COLO668 (cell line): ENCODE measurements at regions not wholly inside any gene's neighbourhood (a gene's known extent, or its start where the extent isn't known, plus 50 kb on each side); places are given as distances from the start of the nearest gene placed in this dataset.
A peak's percentile ranks its signal among the peaks of the same experiment; 100 is the strongest.

Experiments used
- DNase-seq: peaks from one replicate; lab custom pipeline; 2025; ENCODE audit not compliant: unreplicated experiment; lab: John Stamatoyannopoulos, UW

DNA sequence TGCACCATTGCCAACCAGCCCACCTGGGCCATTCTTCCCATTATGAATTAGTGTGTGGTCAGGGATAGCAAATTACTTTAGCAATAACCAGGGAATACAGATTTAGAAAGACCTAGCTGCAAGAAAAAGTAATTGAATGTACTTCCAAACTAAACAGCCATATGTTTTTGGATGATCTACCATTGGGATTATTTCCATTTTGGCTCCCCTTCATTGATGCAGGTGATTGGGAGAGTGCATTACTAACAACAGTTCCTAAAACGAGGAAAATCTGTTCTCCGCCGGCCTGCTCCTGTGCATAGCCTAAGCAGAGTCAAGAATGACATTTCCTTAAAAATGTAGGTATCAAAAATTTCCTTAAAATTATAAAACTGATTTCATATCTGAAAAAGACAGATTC is 58.5 kb downstream of the MAIP1 start:
- DNase-seq: no peak

DNA sequence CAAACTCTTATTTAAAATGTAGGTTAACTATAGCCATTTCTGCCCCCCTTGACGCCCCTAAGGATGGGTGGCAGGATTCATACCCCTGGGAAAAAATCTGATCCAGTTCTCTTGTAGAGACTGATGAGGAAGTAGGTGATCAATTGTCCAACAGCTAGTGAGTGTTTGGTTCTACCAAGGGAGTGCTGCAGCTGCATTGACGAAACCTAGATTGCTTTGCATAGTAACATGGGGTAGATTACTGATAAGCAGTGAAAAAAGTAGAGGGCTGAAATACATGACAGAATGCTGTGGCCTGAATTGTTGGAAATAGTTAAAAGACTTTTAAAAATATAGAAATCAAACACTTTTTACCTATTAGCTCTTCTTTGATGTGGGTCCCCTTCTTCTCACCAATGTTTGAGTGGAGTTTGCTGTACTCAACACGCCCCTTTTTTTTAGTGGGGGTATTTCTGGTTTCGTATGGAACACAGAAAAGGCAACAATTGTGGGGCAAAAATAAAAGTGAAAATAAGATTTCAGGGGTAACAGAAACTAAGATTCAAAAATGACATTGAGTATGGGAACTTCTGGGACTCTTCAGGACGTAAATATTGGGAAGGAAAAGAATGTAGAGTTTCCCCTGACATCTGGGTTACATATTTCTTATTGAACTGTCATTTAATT is 66.2 kb downstream of the MAIP1 start:
- no peak for DNase-seq

- DNase-seq: no peak
Measured at GRCh38 chr2:200022511-200022910, 67.1 kb downstream of the MAIP1 start.

DNA sequence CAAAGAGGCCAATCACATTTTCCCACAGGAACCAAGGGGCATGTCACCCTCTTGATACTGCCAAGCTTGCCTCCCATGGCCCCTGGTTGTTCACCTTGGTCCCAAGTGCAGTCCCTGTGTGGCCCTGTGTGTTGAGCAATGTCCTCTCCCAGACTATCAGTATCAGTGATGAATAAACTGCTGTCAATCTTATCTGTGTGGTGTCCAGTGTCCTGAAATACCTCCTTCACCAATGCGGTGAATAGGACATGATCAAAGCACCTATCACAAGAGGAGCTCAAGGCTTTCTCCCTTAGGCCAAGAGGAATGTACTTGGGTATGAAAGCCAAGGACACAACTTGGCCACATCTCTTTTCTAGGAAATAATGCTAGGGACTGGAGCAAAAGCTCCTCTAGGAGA is 68.2 kb downstream of the MAIP1 start:
- DNase-seq: no peak

GRCh38 chr2:200025717-200026116 is 70.3 kb downstream of the MAIP1 start:
- no peak for DNase-seq

DNA sequence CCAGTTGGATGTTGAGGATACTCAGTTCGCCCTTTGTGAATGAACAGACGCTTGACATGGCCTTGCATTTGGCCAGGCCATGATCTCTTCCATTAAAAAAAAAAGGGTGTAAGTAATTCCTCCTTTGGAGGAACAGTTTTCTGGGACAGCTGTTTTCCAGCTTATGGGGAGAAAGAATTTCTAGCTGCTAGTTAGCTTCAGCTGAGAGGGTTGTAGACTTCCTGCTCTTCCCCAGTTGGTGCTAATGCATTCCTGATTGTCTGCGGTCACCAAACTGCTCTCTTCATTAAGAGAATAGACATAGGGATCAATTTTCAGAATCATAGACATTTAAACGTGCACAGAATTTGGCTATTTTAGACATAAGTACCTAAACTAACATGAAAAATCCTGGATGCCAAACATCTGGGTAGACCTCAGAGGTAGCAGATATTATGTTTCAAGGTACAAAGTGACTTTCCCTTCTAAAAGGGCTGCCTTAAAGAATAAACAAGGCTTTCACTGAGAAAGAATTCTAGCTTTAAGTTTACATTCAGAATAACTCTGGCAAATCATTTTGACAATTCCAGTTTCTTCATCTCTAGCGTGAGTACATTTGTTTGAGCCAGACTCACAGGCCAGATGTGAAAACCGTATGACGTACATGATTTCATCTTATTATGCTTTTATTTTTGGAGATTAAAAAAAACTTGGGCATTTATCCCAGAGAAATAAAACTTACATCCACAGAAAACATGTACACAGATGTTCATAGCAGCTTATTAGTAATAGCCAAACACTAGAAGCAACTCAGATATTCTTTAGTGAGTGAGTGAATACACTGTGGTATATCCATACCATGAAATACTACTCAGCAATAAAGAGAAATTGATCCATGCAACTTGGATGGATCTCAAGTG is 71.2 kb downstream of the MAIP1 start:
- no peak for DNase-seq

DNA sequence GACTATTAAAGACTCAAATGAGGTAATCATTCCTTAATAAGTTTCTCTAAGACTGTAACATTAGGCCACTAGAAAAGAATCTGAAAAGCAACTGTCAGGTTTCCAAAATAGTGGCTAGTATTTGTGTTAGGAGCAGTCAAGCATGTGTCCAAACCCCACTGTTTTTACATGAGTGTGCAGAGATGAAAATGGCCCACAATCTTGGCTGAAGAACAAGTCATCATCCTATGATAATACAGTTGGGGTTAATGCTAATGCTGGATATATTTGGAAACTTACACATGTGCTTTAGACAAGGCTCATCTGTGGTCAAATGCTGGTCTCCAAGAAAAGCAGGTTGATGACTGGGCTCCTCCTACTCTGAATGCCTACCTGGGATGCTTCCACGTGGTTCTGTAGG is 73.6 kb downstream of the MAIP1 start:
- DNase-seq: no peak

DNA sequence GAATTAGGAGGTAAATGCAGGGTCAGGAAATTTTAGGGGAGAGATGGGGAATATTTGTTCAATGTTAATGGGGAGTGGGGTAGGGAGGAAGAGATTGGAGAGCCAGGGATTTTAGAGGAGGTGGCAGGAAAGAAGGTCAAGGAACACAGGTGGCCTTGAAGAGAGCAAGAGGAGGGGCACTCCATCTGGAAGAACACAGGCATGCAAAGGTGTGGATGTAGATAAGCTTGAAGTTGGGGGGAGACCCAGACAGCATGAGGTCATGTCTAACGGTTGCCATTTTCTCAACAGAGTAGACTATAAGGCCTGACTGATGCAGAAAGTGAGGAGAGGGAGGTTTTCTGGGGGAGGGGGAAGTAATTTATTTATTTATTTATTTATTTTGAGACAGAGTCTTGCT is 77.5 kb downstream of the MAIP1 start:
- DNase-seq: no peak

DNA sequence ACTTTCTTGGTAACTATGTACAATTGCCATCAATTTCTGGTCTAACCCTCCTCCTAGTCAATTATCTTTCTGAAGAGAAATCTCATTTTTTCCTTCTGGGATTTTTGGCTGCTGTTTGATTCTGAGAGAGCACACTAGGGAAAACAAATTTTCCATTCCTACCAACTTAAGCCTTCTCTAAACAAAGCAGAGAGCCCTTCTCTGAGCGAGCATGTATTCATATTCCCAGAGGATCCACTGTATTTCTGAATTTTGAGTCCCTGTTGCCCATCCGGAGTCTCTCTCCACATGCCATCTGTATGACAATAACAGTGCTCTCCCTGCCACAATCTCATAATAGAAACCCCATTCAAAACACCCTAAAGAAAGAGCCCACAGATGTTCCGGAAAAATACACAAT is 78.5 kb downstream of the MAIP1 start:
- DNase-seq: no peak

DNA sequence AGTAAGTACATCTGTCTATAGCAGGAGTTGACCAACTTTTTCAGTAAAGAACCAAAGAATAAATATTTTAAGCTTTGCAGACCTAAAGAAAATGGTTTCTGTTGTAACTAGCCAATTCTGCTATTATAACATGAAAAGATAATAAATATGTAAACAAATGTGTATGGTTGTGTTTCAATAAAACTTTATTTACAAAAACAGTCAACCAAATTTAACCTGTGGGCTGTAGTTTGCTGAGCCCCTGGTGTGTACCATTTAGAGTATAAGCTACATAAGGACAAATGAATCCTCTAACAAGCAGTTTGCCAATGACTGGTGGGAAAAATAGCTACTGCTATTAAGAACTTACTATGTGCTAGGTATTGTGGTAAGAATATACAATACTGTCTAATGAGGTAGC is 79.4 kb downstream of the MAIP1 start:
- DNase-seq: no peak

- DNase-seq: peak; percentile 20
Measured at GRCh38 chr2:200039724-200040650, 84.6 kb downstream of the MAIP1 start.

DNA sequence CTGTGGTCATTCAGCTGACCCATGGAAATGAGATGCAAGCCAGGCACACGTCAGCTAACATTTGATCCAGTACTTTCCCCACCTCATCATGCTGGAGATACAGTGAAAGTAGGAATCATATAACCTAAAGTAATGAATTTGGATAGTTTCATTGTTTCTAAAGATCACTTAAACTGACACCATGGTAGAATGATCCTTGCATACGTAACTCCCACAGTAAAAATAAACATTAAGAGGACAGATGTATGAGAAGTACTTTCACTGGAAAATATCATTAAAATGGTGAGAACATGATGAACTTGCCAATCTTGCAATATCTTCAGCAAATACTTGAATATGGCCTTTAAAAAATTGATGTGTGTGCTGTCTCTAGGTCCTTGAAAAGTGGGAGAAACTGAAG is 85.4 kb downstream of the MAIP1 start:
- DNase-seq: no peak

DNA sequence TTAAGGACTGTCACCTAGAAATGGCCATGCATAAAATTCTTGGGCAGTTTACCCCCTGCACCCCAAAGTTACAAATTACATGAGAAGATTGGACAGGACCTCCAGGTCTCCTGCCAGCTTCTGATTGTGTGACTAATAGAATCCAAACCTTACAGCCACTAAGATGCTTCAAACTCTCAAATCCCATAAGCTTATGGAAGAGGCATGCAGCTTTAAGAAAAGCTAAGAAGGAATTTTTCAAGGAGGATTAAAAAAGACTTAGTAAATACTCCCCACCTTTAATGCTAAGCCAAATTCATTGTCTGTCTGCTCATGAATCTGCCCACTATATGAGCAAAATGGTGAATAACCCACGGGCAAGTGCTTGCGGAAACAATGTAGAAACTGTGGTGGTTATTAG is 86.3 kb downstream of the MAIP1 start:
- no peak for DNase-seq

GRCh38 chr2:200042102-200042735 is 86.8 kb downstream of the MAIP1 start:
- DNase-seq: no peak

DNA sequence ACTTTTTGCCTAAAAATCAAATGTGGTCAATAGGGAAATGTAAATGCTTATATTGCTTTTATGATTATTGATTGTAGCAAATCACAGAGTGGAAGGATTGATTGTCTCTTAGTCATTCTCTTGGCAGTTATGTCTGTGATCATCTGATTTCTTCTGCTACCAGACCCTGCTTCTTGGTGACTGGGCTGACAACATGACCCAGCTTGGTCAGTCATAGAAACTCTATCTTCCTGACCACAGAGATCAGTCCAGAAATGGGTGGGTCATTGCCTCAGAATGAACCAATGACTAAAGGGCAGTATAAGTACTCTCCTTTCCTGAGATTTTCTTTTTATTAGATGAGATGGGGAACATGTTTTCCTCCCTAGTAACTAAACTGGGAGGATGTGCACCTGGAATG is 87.6 kb downstream of the MAIP1 start:
- no peak for DNase-seq

- no peak for DNase-seq
Measured at GRCh38 chr2:200044453-200044852, 89.1 kb downstream of the MAIP1 start.

DNA sequence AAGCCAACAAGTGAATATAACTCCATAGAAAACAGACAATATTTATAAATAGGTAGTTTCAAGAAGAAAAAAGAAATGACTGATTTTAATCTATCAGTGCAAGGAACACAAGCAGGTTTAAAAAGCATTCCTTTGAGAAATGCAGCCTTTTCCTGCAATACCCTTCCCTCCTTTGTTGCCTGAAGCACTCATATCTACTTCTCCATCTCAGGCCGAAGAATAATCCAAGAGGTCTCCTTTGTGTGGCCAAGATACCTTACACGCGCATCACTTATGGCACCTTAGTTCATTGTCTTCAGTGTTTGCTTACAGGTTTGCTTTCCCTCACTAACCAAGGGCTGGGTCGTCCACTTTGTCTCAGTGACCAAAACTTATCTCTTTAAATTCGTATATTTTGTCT is 93.0 kb downstream of the MAIP1 start:
- DNase-seq: no peak

GRCh38 chr2:200049086-200049485 is 93.7 kb downstream of the MAIP1 start:
- DNase-seq: no peak

DNA sequence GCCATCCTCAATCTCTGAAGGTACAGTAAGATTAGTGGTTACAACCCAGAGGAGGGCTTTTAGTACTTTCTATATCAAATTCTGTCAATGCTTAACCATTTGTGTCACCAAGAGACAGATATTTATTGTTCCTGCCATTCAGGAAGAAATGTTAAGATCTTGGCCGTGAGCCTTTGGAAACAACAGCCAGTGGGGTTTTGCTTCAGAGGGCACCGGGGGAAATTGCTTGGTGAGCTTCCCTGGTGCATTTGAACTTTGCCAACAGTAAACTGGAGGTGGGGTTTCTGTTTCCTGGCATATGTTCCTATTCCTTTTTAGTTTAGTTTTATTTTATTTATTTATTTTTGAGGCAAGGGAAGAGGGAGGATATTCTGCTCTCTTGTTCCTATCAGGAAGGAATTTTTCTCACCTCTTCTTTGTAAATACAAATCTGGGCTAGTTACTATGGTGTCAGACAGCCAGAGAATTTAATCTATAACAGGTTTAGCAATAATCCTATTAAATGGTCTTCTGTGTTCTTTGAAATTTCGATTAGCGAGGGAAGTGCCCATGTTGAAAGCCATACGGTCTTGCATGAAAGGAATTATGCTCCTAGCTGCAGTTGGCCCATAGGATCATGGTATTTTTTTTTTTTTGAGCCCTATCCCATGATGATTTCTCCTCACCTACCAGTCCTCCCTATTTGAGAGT is 95.7 kb downstream of the MAIP1 start:
- no peak for DNase-seq

DNA sequence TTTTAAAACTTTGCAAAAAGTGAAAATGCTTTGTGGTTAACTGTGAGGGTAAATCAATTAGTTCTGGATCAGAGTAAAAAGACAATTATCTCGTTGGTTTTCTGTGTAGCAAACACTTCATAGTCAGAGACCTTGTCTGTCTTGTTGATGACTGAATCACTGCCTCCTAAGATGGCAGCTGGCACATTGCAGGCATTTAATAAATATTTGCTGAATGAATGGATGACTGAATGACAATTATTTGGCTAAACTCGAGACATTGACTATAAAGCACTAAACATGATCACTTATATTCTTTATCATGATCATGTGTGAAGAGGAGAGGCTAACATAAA is 96.2 kb downstream of the MAIP1 start:
- no peak for DNase-seq

DNA sequence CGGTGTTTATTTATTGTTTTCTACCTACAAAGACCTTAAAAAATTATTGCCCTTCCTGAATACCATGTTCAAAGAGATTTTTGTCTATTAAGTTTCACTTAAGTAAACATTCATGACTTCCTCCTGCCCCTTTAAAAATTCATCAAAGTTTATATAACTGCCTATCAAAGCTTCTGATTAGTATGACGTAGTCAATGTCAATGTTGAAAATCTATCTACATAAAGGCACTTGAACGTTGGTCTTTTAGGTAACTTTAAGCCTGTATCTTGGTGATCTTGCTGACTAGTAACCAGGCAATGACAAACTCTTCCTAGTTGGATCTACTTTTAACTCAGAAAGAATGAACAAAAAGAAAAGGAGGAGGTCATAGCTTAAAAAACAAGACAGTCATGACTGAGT is 97.2 kb downstream of the MAIP1 start:
- no peak for DNase-seq
